HG03378 (cell line): ENCODE measurements at regions not wholly inside any gene's neighbourhood (a gene's known extent, or its start where the extent isn't known, plus 50 kb on each side); places are given as distances from the start of the nearest gene placed in this dataset.

Source experiments
- ATAC-seq: cut with Tn5 transposase; IDR thresholded peaks from one replicate; pipeline ENCODE4 v1.9.1; 2021; ENCODE audit warnings: mild to moderate bottlenecking, moderate library complexity; ENCODE audit not compliant: unreplicated experiment

GRCh38 chr14:101171650-101172049 is 268.1 kb upstream of the RTL1 start:
- ATAC-seq, result no peak

GRCh38 chr14:101173698-101174521 is 270.4 kb upstream of the RTL1 start:
- no peak for ATAC-seq

GRCh38 chr14:101174522-101174838 is 271.0 kb upstream of the RTL1 start:
- ATAC-seq, result no peak

- ATAC-seq, result no peak
These were observed 271.6 kb upstream of the RTL1 start for GRCh38 chr14:101174980-101175606.

GRCh38 chr14:101175731-101176534 is 272.4 kb upstream of the RTL1 start:
- no peak for ATAC-seq

GRCh38 chr14:101176535-101177205 is 273.1 kb upstream of the RTL1 start:
- no peak for ATAC-seq

- ATAC-seq, result no peak
These were observed 273.9 kb upstream of the RTL1 start for GRCh38 chr14:101177301-101177971.

- no peak for ATAC-seq
These were observed 274.9 kb upstream of the RTL1 start for GRCh38 chr14:101178184-101179072.

- no peak for ATAC-seq
These were observed 276.2 kb upstream of the RTL1 start for GRCh38 chr14:101179691-101180211.

- no peak for ATAC-seq
These were observed 278.2 kb upstream of the RTL1 start for GRCh38 chr14:101181446-101182313.

- ATAC-seq, result no peak
These were observed 279.0 kb upstream of the RTL1 start for GRCh38 chr14:101182476-101182875.

GRCh38 chr14:101183376-101184103 is 280.0 kb upstream of the RTL1 start:
- no peak for ATAC-seq

GRCh38 chr14:101184104-101184455 is 280.6 kb upstream of the RTL1 start:
- no peak for ATAC-seq

GRCh38 chr14:101184572-101184971 is 281.1 kb upstream of the RTL1 start:
- no peak for ATAC-seq

- no peak for ATAC-seq
These were observed 281.7 kb upstream of the RTL1 start for GRCh38 chr14:101185073-101185835.

- ATAC-seq, result no peak
These were observed 282.4 kb upstream of the RTL1 start for GRCh38 chr14:101185946-101186345.

GRCh38 chr14:101186544-101186943 is 283.0 kb upstream of the RTL1 start:
- no peak for ATAC-seq
